NCI-H510A (cell line): ENCODE measurements at regions not wholly inside any gene's neighbourhood (a gene's known extent, or its start where the extent isn't known, plus 50 kb on each side); places are given as distances from the start of the nearest gene placed in this dataset.
"Not testable (repeated sequence)": the region's sequence is repeated elsewhere in the genome, so short reads cannot be mapped to it uniquely, and the experiment has no call there.

ENCODE experiments used
- DNase-seq: peaks from one replicate; lab custom pipeline; 2025; lab: John Stamatoyannopoulos, UW

DNA sequence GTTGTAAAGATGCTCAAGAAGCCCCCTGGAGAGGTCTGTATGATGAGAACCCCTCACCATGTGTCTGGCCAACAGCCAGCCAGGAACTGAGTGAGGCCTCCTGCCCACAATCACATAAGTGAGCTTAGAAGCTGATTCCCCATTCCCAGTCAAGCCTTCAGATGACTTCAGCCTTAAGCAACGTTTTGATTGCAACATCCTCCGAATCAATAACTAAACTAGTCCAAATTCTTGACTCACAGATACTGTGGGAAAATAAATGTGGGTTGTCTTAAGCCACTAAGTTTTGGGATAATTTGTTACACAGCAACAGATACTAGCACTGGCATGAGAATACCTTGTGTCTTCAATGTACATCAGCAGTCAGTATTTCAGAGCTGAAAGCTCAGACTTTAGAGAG, 54.5 kb upstream of the HS3ST4 start:
- DNase-seq, result no peak

DNA sequence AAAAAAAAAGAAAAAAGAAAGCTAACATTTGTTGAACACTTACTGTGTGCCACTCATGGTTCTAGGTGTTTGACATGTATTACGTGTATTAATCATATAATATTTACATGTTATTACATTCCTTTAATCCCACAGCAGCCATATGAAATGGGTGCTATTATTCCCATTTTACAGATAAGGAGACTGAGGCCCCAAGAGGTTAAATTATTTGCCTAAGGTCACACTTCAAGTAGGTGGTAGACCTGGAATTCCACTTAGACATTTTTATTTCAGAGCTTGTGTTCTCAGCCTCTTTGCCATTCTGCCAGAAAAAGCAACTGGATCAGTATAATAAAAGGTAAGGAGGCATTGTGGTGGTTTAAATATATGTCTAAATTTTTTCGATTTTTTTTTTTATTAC, 55.1 kb upstream of the HS3ST4 start:
- DNase-seq, result no peak

DNA sequence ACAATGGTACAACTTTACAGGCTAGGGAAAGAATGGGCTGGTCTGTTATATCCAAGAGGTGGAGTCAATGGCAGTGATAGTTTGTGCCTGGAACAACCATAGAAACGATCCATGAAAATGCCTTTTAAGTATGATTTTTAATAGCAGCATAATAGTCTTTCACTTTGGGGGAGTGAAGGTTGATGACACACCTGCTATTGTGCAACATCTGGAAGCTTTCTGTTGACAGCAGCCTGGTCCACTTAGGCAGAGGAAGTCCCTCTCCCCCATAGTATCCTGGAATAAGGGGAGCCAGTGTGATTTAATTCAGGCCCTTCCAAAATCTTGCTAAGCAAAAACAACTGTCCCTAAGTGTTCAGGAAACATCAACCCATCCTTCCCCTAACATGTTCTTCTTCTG, 56.3 kb upstream of the HS3ST4 start:
- no peak for DNase-seq

DNA sequence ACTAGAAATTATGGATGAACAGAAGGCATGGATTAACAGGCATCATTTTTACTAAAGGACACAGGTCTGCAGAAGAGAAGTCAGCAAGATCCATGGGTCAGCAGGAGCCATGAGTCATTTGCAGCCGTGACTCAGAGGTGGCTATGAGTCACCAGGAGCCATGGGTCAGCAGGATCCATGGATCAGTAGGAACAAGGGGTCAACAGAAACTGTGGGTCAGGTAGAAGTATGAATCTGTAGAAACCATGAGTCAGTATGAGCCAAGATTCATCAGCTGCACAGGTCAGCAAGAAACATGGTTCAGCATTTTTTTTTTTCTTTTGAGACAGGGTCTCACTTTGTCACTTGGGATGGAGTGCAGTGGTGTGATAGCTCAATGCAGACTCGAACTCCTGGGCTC, 58.2 kb upstream of the HS3ST4 start:
- no peak for DNase-seq

DNA sequence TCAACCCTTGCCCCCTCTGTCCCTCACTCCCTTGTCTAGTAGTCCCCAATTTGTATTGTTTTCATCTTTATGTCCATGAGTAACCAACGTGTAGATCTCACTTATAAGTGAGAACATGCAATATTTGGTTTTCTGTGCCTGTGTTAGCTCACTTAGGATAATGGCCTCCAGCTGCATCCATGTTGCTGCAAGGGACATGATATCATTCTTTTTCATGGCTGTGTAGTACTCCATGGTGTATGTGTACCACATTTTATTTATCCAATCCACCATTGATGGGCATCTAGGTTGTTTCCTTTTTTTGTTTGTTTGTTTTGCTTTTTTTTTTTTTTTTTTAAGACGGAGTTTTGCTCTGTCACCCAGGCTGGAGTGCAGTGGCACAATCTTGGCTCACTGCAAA, 63.0 kb upstream of the HS3ST4 start:
- DNase-seq, result no peak

DNA sequence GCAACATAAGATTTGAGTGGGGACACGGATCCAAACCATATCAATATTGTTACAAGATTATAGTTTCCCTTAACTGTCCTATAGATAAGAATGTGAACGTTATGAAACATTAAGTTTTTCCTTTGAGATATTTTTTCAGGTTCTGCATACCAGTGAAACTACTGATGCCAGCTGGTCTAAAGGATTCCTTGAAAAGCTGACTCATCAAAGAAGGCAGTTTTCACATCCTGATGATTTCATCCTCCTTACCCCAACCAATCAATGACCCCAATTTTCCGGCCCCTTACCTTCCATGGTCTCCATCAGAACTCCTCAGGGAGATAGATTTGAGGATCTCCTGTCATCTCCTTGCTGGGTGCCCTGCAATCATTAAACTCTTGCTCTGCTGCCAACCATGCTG, 64.1 kb upstream of the HS3ST4 start:
- DNase-seq, result no peak

DNA sequence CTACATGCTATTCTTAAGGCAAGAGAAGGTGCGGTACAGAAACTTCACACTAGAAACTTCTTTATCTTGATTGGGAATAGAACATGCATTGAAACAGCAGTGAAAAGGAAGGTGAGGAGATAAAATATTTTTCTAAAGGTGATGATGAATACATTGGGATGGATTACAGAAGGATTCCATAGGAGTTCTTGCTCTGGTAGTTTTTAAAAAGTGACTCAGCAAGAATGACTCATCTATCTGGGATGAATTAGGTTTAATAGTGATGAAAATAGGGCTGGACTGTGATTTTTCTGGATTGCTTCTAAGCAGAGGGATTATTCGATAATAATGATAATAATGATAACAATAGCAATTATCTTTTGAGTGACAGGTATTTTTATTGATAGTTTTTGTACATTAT, 65.6 kb upstream of the HS3ST4 start:
- DNase-seq, result no peak

DNA sequence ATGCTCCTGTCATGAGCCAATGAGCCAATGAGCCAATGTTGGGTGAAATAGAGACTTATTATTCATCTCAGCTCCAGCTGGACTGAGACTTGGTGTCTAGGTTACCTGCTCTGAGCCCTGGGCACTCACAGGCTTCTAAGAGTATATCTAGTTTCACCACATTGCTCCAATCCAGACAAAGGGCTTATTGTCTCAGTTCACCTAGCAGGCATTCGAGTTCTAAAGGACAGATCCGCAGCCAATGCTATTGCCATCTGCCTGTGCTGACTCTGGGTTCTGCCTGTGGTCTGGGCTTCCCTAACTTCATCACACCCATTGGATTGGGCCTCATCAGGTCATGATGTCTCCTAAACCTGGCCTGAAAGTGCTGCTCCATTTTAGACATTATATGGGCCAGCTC, 66.1 kb upstream of the HS3ST4 start:
- peak; percentile 69 for DNase-seq

DNA sequence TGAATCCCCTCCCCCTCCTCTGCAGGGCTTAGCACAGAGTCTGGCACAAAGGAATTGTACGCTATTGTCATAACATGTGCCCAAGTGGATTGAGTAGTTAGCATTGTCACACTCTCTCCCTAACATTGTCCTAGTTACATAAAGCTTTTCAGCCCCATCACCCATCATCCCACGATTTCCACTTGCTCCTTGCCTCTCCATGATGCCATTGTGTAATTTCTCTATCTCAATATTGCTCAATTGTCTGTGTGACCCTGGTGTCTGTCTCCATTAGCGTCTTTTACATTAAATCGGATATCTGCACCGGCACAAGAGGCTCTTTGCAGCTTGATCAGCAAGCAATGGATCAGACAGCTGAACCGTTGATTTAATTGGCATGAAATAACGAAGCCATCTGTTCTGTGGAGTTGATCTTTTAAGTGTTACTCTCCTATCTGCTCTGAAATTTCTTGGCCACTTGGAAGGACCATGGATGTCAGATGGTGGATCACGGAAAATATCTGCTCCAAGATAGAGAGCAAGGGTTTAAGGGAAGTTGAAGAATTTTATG, 77.0 kb upstream of the HS3ST4 start:
- no peak for DNase-seq

DNA sequence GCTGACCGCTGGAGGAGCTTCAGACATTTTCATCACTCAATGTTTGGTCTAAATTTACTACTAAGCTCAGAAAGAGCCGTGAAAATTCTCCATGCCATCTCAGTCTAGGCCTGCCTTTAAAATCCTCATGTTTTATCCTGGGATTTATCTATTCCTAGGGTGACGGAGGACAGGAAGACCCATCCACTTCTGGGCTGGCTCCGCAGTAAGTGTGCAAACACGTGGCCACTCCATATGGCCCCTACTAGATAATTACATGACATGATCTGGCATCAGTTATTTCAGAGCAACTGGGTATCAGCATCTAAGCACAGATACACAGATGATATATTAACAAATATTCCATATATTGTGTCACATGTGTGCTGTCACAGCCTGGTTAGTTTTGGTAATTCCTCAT, 77.8 kb upstream of the HS3ST4 start:
- no peak for DNase-seq

DNA sequence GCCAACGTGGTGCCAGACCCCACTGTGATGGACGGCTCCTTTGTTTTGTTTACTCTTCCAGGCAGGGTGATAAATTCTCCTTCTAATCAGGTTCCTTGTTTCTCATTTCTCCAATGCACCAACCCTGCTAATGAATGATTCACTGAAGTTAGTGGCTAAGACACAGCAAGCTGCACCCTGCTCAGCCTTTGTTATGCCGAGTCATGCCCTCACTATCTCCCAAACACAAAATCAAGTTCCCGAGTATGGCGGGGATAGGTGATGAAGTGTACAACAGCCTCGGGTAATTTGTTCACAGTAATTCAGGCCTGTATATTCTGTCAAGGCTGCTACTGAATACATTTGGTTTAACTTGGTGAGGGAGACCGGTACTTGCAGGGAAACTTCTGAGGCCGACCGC, 83.8 kb upstream of the HS3ST4 start:
- no peak for DNase-seq

DNA sequence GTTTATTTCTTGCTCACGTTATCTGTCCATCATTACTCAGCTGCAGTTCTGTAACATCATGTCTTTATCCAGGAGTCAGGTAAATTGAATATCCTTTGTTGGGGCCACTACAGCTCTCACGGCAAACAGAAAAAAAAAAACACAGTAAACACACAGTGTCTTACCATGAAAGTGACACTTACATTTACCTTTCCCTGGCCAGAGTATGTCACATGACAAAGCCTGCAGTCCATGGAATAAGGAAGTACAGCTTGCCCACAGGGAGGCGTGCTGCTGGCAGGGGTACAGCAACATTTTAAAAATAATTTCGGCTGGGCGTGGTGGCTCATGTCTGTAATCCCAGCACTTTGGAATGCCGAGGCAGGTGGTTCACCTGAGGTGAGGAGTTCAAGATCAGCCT, 85.7 kb upstream of the HS3ST4 start:
- DNase-seq, result no peak

DNA sequence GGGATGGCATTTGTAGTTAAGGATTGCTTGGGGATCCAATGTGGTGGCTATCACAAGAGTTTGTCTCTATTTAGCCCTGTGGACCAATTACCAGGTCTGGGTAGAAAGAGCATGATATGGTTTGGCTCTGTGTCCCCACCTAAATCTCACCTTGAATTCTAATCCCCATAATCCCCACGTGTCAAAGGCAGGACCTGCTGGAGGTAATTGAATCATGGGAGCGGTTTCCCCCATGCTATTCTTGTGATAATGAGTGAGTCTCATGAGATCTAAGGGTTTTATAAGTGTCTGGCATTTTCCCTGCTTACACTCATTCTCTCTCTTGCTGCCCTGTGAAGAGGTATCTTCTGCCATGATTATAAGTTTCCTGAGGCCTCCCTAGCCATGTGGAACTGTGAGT, 86.4 kb upstream of the HS3ST4 start:
- DNase-seq, result no peak

DNA sequence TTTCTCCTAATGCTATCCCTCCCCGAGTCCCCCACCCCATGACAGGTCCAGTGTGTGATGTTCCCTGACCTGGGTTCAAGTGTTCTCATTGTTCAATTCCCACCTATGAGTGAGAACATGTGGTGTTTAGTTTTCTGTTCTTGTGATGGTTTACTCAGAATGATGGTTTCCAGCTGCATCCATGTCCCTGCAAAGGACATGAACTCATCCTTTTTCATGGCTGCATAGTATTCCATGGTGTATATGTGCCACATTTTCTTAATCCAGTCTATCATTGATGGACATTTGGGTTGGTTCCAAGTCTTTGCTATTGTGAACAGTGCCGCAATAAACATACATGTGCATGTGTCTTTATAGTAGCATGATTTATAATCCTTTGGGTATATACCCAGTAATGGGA, 90.5 kb upstream of the HS3ST4 start:
- not testable (repeated sequence) for DNase-seq

DNA sequence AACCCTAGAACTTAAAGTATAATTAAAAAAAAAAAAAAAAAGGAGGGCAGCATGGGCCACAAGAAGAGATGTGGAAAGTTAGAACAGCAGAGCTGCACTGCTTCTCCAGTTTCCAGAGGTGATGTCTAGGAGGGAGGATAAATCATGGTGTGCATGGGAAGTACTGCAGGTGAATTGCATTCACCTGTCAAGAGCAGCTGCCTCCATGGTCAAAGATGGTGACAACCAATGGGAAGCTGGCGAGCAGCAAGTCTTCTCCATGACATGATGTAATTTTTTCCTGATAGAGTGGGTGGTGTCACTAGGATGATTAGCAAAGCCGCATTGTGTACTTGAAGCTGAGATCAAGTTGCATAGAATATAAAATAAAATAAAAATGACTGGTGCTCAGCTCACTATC, 95.6 kb upstream of the HS3ST4 start:
- DNase-seq, result no peak

DNA sequence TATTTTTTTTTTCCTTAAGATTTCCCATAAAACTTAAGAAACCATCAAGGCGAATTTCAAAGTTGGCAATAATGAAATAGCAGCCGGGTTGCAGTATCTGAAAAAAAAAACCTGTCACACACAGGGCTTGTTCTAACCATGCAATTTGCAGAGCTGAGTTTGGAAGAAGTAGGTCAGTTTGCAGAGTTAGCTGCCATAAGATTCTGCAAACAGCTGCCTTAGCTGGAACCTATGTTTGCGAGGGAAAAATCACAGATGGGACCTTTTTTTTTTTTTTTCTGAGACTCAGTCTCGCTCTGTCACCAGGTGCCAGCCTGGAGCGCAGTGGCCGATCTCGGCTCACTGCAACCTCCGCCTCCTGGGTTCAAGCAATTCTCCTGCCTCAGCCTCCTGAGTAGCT, 98.5 kb upstream of the HS3ST4 start:
- DNase-seq, result no peak

DNA sequence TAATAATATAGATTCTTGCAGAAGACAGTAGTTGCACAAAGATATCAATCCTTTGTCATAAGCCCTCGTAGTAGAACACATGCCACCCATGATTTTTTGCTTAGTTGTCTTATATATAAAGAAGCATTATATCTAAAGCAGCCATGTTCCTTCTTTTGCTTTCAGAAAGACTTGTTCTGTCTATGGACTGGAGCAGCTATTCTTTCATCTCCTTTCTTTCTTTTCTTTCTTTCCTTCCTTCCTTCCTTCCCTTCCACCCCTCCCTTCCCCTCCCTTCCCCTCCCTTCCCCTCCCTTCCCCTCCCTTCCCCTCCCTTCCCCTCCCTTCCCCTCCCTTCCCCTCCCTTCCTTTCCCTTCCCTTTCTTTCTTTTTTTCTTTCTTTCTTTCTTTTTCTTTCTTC, 104.0 kb upstream of the HS3ST4 start:
- DNase-seq, result no peak

DNA sequence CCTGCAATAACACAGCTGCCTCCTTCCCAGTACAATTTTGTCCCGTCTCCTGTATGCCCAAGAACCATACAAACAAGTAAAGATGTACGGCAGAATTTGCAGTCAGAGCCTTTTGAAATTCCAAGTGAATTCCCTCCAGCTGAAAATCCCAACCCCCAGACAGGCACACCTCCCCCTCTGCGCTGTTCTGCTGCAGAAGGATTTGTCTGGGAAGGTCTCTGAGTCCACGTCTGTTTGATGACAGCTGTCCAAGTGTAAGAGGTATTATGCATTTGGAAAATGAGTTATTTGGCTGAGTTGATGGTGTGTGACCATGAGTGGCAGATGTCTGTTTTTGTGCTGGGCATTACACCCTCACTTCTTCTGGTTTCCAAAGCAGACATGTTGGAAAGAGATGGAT, 104.9 kb upstream of the HS3ST4 start:
- no peak for DNase-seq

DNA sequence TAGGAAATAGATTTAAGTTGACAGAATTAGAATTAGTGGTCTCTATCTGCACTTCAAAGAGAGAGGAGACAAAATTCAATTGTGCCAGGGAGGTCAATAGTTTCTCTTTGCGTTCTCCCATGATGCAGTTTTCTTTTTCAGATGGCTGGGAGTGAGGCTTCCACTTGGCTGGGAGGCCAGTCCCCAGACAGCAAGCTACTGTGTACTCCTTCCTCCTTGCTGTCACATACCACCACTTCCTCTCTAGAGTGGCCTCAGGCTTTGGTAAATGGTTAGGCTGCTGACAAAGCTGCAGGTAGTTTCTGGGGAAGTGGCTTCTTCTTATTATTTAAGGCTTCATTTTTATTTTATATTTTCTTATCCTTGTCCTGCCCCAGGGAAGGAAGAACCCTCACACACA, 106.2 kb upstream of the HS3ST4 start:
- DNase-seq, result no peak

DNA sequence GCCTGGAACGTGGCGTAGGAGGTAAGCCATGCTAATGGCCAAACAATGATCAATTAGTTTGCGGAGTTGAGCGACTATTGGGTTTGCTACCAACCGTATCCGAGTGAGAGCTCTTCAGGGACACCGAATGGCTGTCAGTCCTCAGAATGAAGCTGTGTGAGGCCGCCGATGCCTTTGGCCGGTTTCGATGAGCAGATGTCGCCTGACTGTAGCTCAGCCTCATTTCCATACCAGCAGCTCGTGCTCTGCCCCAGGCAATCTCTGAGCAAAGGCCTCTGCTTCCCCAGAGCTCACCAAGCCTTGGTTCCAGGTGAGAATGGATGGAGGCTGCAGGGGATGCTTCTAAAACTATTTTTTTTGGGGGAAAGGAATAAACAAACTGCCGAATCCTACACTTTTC, 111.7 kb upstream of the HS3ST4 start:
- DNase-seq, result peak; percentile 74

DNA sequence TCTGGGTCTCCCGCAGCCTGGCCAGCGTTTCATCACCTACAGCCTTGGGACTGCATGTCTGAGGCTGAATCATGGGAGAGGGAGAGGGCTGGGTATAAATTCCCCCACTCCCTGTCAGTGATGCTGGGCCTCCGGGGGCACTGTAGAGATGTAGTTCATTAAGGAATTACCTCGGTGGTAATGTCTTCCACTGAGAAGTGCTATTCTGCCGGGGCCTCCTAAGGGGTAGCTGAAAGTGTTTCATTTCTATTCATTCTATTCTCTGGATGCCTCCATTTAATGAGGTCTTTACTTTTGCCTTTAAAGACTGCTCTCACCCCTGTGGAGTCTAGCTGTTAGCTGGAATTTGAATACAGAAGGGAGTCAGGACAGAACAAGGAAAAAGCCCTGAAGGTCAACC, 116.4 kb upstream of the HS3ST4 start:
- no peak for DNase-seq

DNA sequence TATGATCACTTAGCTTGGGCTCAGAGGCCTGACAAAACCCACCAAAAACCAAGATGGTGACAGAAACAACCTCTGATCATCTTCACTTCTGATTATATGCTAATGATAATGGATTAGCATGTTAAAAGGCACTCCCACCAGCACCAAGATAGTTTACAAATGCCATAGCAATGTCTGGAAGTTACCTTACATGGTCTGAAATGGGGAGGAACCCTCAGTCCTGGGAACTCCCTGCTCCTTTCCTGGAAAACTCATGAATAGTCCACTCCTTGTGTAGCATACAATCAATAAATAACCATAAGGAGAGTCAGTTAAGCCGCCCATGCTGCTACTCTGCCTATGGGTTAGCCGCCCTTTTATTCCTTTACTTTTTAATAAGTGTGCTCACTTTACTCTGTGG, 120.0 kb upstream of the HS3ST4 start:
- DNase-seq, result no peak

DNA sequence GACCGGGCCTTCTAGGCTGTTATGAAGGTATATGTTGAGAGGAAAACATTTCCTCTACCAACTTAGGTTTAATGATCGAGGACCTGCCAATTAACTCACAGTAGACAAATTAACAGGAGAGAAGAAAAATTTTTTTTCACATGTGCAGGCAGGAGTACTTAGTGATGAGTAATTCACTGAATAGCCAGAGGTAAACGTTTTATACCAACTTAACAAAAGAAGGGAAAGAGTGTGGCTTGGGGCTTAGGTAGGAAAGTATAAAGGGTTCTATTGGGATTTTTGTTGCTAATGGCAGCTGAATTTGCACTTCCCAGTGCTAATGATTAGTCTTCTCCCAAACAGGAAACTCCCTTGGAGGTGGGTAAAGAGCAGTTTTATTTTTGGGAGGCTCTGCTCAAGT, 121.6 kb upstream of the HS3ST4 start:
- no peak for DNase-seq

DNA sequence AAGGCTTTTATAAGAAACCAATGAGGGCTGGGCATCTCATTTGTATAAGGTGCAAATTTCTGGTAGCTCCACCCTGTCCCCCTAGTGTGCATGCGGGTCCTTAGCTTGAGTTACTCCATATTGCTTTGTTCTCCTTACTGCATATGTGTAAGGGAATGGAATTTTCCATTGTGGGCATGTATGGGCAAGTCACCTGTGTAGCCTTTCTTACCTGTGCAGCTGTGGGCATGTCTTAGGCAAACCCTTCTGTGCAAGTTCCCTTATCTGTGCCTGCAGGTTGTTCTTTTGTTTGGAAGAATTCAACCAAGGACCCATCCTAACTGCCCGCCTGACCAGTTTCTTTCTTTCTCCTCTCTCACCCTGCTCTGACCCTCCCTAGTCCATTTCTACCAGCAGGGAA, 122.8 kb upstream of the HS3ST4 start:
- no peak for DNase-seq

DNA sequence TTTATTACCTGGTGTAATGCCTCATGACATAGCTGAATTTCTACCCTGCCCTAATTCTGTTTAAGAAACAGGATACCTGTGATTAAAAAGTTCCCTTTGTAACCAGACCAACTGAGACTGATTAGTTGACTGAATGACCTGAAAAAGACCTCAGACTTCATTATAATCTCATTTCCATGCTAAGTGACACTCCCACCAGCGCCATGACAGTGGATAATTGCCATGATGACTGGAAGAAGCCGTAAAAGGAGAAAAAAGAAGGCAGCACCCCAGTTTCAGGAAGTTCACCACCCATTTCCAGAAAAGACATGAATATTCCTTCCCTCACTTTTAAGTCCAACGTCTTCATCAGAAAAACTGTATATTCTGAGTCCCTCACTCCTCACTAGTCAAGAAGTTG, 125.6 kb upstream of the HS3ST4 start:
- no peak for DNase-seq
